ENCODE measurements at regions not wholly inside any gene's neighbourhood (a gene's known extent, or its start where the extent isn't known, plus 50 kb on each side); places are given as distances from the start of the nearest gene placed in this dataset.

- Histone ChIP-seq H3K27me3 (no peaks in the 10 kb centered on the region), H3K4me3 (no peak overlapping the region), H3K27ac (no peak overlapping the region), H3K36me3 (no peaks in the 10 kb centered on the region), H3K9me3 (peaks cover 0 to 10% (median 0%) of the 10 kb centered on the region in 4 donors), H3K4me1 (no peaks in the 10 kb centered on the region)
- ATAC-seq (ENCODE audit: low FRiP score in 2 of 2) (no peak), DNase-seq (no peak)
- WGBS, 2 donors = 79 to 81% methylated on average over 1 of the region's 1 CpG
- TF ChIP-seq CTCF (IDR thresholded peaks at IDR 0.05) (no peak), POLR2A (IDR thresholded peaks at IDR 0.05) (no peak), POLR2AphosphoS5 (IDR thresholded peaks at IDR 0.05) (no peak), EP300 (IDR thresholded peaks at IDR 0.05) (no peak)
Observed at GRCh38 chr3:162337630-162338029, 841.0 kb downstream of the OTOL1 start.

GRCh38 chr3:162338514-162338913, 841.9 kb downstream of the OTOL1 start:
- no peak for ATAC-seq (ENCODE audit: low FRiP score in 2 of 2)
- H3K27me3 ChIP-seq = no peaks in the 10 kb centered on the region
- no peaks in the 10 kb centered on the region for H3K36me3 ChIP-seq
- H3K4me3 ChIP-seq = no peak overlapping the region
- no peak for DNase-seq
- H3K4me1 ChIP-seq = no peaks in the 10 kb centered on the region
- peaks cover 0 to 10% (median 0%) of the 10 kb centered on the region in 4 donors for H3K9me3 ChIP-seq
- no peak overlapping the region for H3K27ac ChIP-seq
- TF ChIP-seq POLR2A (IDR thresholded peaks at IDR 0.05) (no peak), EP300 (IDR thresholded peaks at IDR 0.05) (no peak), POLR2AphosphoS5 (IDR thresholded peaks at IDR 0.05) (no peak), CTCF (IDR thresholded peaks at IDR 0.05) (no peak)

GRCh38 chr3:162348912-162349311, 852.3 kb downstream of the OTOL1 start:
- no peak overlapping the region for H3K27ac ChIP-seq
- TF ChIP-seq POLR2AphosphoS5 (IDR thresholded peaks at IDR 0.05) (no peak), POLR2A (IDR thresholded peaks at IDR 0.05) (no peak), EP300 (IDR thresholded peaks at IDR 0.05) (no peak), CTCF (IDR thresholded peaks at IDR 0.05) (no peak)
- no peaks in the 10 kb centered on the region for H3K4me1 ChIP-seq
- no peaks in the 10 kb centered on the region for H3K9me3 ChIP-seq
- no peaks in the 10 kb centered on the region for H3K36me3 ChIP-seq
- no peak for DNase-seq
- no peak overlapping the region for H3K4me3 ChIP-seq
- no peak for ATAC-seq (ENCODE audit: low FRiP score in 2 of 2)
- H3K27me3 ChIP-seq = no peaks in the 10 kb centered on the region
- 42 to 52% methylated on average over 2 of the region's 2 CpGs for WGBS, 2 donors

GRCh38 chr3:162353414-162353813, 856.8 kb downstream of the OTOL1 start:
- no peaks in the 10 kb centered on the region for H3K36me3 ChIP-seq
- DNase-seq (no peak), ATAC-seq (ENCODE audit: low FRiP score in 2 of 2) (no peak)
- H3K4me3 ChIP-seq = no peak overlapping the region
- H3K9me3 ChIP-seq = no peaks in the 10 kb centered on the region
- no peak for TF ChIP-seq POLR2AphosphoS5 (IDR thresholded peaks at IDR 0.05)
- TF ChIP-seq POLR2A (IDR thresholded peaks at IDR 0.05) = no peak
- no peak for TF ChIP-seq EP300 (IDR thresholded peaks at IDR 0.05)
- TF ChIP-seq CTCF (IDR thresholded peaks at IDR 0.05) = no peak
- 28 to 55% methylated on average over 2 of the region's 2 CpGs for WGBS, 2 donors
- no peak overlapping the region for H3K27ac ChIP-seq
- no peaks in the 10 kb centered on the region for H3K4me1 ChIP-seq
- H3K27me3 ChIP-seq = no peaks in the 10 kb centered on the region

- no peak overlapping the region for H3K27ac ChIP-seq
- WGBS, 2 donors = 62 to 79% methylated on average over 1 of the region's 1 CpG
- H3K36me3 ChIP-seq = no peaks in the 10 kb centered on the region
- no peak for ATAC-seq (ENCODE audit: low FRiP score in 2 of 2)
- H3K9me3 ChIP-seq = no peaks in the 10 kb centered on the region
- no peaks in the 10 kb centered on the region for H3K4me1 ChIP-seq
- no peak for TF ChIP-seq POLR2AphosphoS5 (IDR thresholded peaks at IDR 0.05)
- TF ChIP-seq CTCF (IDR thresholded peaks at IDR 0.05) = no peak
- no peak for TF ChIP-seq POLR2A (IDR thresholded peaks at IDR 0.05)
- TF ChIP-seq EP300 (IDR thresholded peaks at IDR 0.05) = no peak
- H3K27me3 ChIP-seq = no peaks in the 10 kb centered on the region
- H3K4me3 ChIP-seq = no peak overlapping the region
- DNase-seq = no peak
Observed at GRCh38 chr3:162354356-162354755, 857.7 kb downstream of the OTOL1 start.

Data from upper lobe of left lung (tissue), 6 donors.